ENCODE measurements at regions not wholly inside any gene's neighbourhood (a gene's known extent, or its start where the extent isn't known, plus 50 kb on each side); places are given as distances from the start of the nearest gene placed in this dataset.

DNA sequence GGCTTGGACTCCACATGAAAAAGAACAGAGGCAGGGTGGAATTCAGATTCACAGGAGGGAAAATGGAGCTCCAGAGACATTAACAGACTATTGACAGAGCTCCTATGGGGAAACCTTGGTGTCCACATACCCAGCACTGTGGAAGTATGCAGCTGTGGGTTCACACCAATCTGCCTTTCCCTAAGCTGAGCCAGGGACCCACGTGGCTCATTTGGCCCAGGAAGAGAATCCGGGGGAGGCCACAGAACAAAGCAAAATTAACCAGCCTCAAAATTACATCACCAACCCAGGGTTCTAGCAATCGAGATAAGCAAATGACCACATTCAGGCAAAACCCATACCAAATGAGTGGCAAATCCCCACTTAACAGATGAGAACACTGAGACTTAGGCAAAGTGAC lies 105.8 kb upstream of the TWIST2 start:
- TF ChIP-seq, protein P1, sequence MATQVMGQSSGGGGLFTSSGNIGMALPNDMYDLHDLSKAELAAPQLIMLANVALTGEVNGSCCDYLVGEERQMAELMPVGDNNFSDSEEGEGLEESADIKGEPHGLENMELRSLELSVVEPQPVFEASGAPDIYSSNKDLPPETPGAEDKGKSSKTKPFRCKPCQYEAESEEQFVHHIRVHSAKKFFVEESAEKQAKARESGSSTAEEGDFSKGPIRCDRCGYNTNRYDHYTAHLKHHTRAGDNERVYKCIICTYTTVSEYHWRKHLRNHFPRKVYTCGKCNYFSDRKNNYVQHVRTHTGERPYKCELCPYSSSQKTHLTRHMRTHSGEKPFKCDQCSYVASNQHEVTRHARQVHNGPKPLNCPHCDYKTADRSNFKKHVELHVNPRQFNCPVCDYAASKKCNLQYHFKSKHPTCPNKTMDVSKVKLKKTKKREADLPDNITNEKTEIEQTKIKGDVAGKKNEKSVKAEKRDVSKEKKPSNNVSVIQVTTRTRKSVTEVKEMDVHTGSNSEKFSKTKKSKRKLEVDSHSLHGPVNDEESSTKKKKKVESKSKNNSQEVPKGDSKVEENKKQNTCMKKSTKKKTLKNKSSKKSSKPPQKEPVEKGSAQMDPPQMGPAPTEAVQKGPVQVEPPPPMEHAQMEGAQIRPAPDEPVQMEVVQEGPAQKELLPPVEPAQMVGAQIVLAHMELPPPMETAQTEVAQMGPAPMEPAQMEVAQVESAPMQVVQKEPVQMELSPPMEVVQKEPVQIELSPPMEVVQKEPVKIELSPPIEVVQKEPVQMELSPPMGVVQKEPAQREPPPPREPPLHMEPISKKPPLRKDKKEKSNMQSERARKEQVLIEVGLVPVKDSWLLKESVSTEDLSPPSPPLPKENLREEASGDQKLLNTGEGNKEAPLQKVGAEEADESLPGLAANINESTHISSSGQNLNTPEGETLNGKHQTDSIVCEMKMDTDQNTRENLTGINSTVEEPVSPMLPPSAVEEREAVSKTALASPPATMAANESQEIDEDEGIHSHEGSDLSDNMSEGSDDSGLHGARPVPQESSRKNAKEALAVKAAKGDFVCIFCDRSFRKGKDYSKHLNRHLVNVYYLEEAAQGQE (IDR thresholded peaks at IDR 0.05; ENCODE audit: low read depth), result no peak
- TF ChIP-seq EP300 (IDR thresholded peaks at IDR 0.05; ENCODE audit: borderline replicate concordance), result no peak
- TF ChIP-seq, protein P2, sequence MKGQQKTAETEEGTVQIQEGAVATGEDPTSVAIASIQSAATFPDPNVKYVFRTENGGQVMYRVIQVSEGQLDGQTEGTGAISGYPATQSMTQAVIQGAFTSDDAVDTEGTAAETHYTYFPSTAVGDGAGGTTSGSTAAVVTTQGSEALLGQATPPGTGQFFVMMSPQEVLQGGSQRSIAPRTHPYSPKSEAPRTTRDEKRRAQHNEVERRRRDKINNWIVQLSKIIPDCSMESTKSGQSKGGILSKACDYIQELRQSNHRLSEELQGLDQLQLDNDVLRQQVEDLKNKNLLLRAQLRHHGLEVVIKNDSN (IDR thresholded peaks at IDR 0.05), result no peak
- no peak for TF ChIP-seq FOXM1 (IDR thresholded peaks at IDR 0.05; ENCODE audit: borderline replicate concordance, low read depth)
- no peak for TF ChIP-seq TAF1 (IDR thresholded peaks at IDR 0.05; ENCODE audit: low read depth)
- no peak for TF ChIP-seq EGR1 (IDR thresholded peaks at IDR 0.05)
- TF ChIP-seq, protein P3, sequence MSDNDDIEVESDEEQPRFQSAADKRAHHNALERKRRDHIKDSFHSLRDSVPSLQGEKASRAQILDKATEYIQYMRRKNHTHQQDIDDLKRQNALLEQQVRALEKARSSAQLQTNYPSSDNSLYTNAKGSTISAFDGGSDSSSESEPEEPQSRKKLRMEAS (IDR thresholded peaks at IDR 0.05), result no peak
- TF ChIP-seq YY1 (IDR thresholded peaks at IDR 0.05; ENCODE audit: low read depth), result no peak
- TF ChIP-seq RAD21 (IDR thresholded peaks at IDR 0.05; ENCODE audit: low read depth), result no peak
- TF ChIP-seq CEBPB (IDR thresholded peaks at IDR 0.05), result no peak
- TF ChIP-seq TEAD4 (IDR thresholded peaks at IDR 0.05), result no peak
- no peak for TF ChIP-seq TCF12 (IDR thresholded peaks at IDR 0.05; ENCODE audit: low read depth)
- no peak for TF ChIP-seq ZBTB7A (IDR thresholded peaks at IDR 0.05; ENCODE audit: low read depth)
- TF ChIP-seq CREB1 (IDR thresholded peaks at IDR 0.05; ENCODE audit: low read depth), result no peak

All from Ishikawa (cell line).